K562 (cell line): ENCODE measurements at regions not wholly inside any gene's neighbourhood (a gene's known extent, or its start where the extent isn't known, plus 50 kb on each side); places are given as distances from the start of the nearest gene placed in this dataset.

Experiments used
- SAP30 ChIP-seq: fragments of 200-600 bp; sonication (generic); IDR thresholded peaks from 2 replicates; pipeline ENCODE4 v1.6.1; 2012; ENCODE audit warnings: borderline replicate concordance, low read depth, mild to moderate bottlenecking, moderate library complexity, low read length, control low read depth, inconsistent platforms; ENCODE audit not compliant: insufficient read depth, poor library complexity, severe bottlenecking
- TF ChIP-seq, protein P1 (sequence below): fragments of 450-650 bp; IDR thresholded peaks from 2 replicates; pipeline ENCODE4 v1.6.1; 2016; ENCODE audit warnings: mild to moderate bottlenecking, moderate library complexity

DNA sequence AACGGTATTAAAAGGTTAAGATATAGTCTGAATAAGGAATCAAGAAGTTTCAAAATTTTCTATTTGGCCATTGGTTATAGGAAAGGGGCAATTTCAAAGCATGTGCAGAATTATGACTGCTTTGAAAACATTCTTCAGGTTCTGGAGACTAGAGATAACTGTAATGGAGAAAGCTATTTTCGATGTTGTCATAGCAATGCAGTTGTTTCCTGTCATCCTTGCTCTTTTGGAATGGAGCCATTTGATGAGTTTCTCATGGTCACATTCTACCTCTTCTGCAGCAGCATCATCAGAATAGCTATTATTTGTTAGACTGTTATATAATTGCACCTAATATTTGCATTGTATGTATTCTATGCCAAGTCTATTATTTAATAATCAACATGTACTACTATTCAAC, 368.2 kb upstream of the NR3C2 start (continued):
- TF ChIP-seq, protein P1, sequence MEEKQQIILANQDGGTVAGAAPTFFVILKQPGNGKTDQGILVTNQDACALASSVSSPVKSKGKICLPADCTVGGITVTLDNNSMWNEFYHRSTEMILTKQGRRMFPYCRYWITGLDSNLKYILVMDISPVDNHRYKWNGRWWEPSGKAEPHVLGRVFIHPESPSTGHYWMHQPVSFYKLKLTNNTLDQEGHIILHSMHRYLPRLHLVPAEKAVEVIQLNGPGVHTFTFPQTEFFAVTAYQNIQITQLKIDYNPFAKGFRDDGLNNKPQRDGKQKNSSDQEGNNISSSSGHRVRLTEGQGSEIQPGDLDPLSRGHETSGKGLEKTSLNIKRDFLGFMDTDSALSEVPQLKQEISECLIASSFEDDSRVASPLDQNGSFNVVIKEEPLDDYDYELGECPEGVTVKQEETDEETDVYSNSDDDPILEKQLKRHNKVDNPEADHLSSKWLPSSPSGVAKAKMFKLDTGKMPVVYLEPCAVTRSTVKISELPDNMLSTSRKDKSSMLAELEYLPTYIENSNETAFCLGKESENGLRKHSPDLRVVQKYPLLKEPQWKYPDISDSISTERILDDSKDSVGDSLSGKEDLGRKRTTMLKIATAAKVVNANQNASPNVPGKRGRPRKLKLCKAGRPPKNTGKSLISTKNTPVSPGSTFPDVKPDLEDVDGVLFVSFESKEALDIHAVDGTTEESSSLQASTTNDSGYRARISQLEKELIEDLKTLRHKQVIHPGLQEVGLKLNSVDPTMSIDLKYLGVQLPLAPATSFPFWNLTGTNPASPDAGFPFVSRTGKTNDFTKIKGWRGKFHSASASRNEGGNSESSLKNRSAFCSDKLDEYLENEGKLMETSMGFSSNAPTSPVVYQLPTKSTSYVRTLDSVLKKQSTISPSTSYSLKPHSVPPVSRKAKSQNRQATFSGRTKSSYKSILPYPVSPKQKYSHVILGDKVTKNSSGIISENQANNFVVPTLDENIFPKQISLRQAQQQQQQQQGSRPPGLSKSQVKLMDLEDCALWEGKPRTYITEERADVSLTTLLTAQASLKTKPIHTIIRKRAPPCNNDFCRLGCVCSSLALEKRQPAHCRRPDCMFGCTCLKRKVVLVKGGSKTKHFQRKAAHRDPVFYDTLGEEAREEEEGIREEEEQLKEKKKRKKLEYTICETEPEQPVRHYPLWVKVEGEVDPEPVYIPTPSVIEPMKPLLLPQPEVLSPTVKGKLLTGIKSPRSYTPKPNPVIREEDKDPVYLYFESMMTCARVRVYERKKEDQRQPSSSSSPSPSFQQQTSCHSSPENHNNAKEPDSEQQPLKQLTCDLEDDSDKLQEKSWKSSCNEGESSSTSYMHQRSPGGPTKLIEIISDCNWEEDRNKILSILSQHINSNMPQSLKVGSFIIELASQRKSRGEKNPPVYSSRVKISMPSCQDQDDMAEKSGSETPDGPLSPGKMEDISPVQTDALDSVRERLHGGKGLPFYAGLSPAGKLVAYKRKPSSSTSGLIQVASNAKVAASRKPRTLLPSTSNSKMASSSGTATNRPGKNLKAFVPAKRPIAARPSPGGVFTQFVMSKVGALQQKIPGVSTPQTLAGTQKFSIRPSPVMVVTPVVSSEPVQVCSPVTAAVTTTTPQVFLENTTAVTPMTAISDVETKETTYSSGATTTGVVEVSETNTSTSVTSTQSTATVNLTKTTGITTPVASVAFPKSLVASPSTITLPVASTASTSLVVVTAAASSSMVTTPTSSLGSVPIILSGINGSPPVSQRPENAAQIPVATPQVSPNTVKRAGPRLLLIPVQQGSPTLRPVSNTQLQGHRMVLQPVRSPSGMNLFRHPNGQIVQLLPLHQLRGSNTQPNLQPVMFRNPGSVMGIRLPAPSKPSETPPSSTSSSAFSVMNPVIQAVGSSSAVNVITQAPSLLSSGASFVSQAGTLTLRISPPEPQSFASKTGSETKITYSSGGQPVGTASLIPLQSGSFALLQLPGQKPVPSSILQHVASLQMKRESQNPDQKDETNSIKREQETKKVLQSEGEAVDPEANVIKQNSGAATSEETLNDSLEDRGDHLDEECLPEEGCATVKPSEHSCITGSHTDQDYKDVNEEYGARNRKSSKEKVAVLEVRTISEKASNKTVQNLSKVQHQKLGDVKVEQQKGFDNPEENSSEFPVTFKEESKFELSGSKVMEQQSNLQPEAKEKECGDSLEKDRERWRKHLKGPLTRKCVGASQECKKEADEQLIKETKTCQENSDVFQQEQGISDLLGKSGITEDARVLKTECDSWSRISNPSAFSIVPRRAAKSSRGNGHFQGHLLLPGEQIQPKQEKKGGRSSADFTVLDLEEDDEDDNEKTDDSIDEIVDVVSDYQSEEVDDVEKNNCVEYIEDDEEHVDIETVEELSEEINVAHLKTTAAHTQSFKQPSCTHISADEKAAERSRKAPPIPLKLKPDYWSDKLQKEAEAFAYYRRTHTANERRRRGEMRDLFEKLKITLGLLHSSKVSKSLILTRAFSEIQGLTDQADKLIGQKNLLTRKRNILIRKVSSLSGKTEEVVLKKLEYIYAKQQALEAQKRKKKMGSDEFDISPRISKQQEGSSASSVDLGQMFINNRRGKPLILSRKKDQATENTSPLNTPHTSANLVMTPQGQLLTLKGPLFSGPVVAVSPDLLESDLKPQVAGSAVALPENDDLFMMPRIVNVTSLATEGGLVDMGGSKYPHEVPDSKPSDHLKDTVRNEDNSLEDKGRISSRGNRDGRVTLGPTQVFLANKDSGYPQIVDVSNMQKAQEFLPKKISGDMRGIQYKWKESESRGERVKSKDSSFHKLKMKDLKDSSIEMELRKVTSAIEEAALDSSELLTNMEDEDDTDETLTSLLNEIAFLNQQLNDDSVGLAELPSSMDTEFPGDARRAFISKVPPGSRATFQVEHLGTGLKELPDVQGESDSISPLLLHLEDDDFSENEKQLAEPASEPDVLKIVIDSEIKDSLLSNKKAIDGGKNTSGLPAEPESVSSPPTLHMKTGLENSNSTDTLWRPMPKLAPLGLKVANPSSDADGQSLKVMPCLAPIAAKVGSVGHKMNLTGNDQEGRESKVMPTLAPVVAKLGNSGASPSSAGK, result no peak
- no peak for TF ChIP-seq SAP30
